CD4-positive, alpha-beta T cell (primary cell): ENCODE measurements at regions not wholly inside any gene's neighbourhood (a gene's known extent, or its start where the extent isn't known, plus 50 kb on each side); places are given as distances from the start of the nearest gene placed in this dataset.

ENCODE experiments used
- ATAC-seq: fragments of 200-7000 bp; cut with Tn5 transposase; one replicate; pipeline ENCODE4 v1.10.0; 2022; ENCODE audit warnings: mild to moderate bottlenecking; ENCODE audit not compliant: poor library complexity
- CTCF ChIA-PET: fragments of 350-600 bp; sonication (Branson Sonifier 250); formaldehyde crosslinking; loops from one replicate; lab custom pipeline; 2021; ENCODE audit warnings: antibody characterized with exemption, inconsistent platforms; lab: Charles Lee
- POLR2A ChIA-PET: fragments of 350-600 bp; sonication (Branson Sonifier 250); formaldehyde crosslinking; loops from one replicate; lab custom pipeline; 2021; ENCODE audit warnings: antibody characterized with exemption, inconsistent platforms; lab: Charles Lee
- DNase-seq, 14 experiments: peaks; one replicate each; pipeline ENCODE4 v3.0.0-alpha.2; 2013 to 2020; ENCODE audit warnings: mixed read lengths in 2 of 14
- H3K27ac ChIP-seq, 2 donors: one replicate each; pipeline versions ENCODE4 v1.5.1 to v1.7.0; 2013; ENCODE audit warnings: low read length in 2 of 2, low read depth in 1 of 2, mild to moderate bottlenecking in 1 of 2
- H3K27me3 ChIP-seq, 2 experiments: 1 replicate in 1 of 2; 2 replicates in 1 of 2; pipeline versions ENCODE4 v1.6.1 to v1.7.0; 2013; ENCODE audit warnings: low read length in 2 of 2, control low read depth in 1 of 2, mild to moderate bottlenecking in 1 of 2, moderate library complexity in 1 of 2; ENCODE audit not compliant: insufficient read depth in 2 of 2, control insufficient read depth in 1 of 2
- H3K36me3 ChIP-seq: one replicate; pipeline ENCODE4 v1.6.1; 2013; ENCODE audit warnings: low read length, control low read depth; ENCODE audit not compliant: insufficient read depth
- H3K4me1 ChIP-seq: one replicate; pipeline ENCODE4 v1.6.1; 2013; ENCODE audit warnings: low read length, control low read depth; ENCODE audit not compliant: insufficient read depth
- H3K4me3 ChIP-seq: one replicate; pipeline ENCODE4 v1.5.1; 2013; ENCODE audit warnings: mild to moderate bottlenecking, low read length, moderate library complexity
- H3K9me3 ChIP-seq, 2 experiments: 1 replicate in 1 of 2; 2 replicates in 1 of 2; pipeline versions ENCODE4 v1.6.1 to v1.7.0; 2013; ENCODE audit warnings: low read length in 2 of 2, mild to moderate bottlenecking in 2 of 2, control low read depth in 1 of 2, moderate library complexity in 1 of 2; ENCODE audit not compliant: control insufficient read depth in 1 of 2, insufficient read depth in 1 of 2
- H3K27ac Mint-ChIP-seq: one replicate; pipeline ENCODE4 v1.8.0; 2020; ENCODE audit warnings: mixed read lengths
- H3K27me3 Mint-ChIP-seq: one replicate; pipeline ENCODE4 v1.8.0; 2021; ENCODE audit warnings: mixed read lengths
- H3K36me3 Mint-ChIP-seq: one replicate; pipeline ENCODE4 v1.8.0; 2021; ENCODE audit warnings: low read depth, mixed read lengths
- H3K4me1 Mint-ChIP-seq: one replicate; pipeline ENCODE4 v1.8.0; 2021; ENCODE audit warnings: low read depth, mixed read lengths
- H3K4me3 Mint-ChIP-seq: one replicate; pipeline ENCODE4 v1.8.0; 2020; ENCODE audit warnings: mild to moderate bottlenecking, mixed read lengths
- H3K9me3 Mint-ChIP-seq: one replicate; pipeline ENCODE4 v1.8.0; 2020; ENCODE audit warnings: mixed read lengths
- intact Hi-C, 2 experiments: fragments of 100-400 bp; cut with DNase I in 1 of 2; cut with micrococcal nuclease in 1 of 2; formaldehyde crosslinking; loops; one replicate each; pipeline versions ENCODE4 v1.15.1 to v1.9.0; 2023 to 2025; cut with DNase I, micrococcal nuclease
- TF ChIP-seq, protein P1 (sequence below): fragments of 200-600 bp; IDR thresholded peaks from one replicate; pipeline ENCODE4 v1.8.0; 2022; ENCODE audit warnings: antibody characterized with exemption, mild to moderate bottlenecking

DNA sequence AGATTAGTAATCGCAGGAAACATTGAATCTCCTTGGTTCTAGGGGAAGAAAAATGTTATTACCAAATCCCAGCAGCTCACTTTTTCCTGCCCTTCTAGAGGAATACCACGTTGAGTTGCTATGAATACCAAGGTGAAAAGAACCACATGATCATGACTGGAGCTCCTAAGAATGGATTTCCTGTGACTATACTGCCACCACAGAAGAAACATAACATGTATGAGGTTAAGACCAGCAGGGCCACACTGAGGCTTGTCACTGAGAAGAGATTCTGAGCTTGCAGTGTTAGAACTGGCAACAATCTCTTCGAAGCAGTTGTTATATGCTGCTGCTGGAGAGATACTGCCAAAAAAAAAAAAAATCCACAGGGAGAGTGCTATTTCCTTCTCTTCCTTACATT, 1235.3 kb downstream of the FSTL5 start:
- Mint-ChIP-seq H3K9me3 (peaks cover 8% of the 10 kb centered on the region), H3K4me3 (no peak overlapping the region), H3K36me3 (no peaks in the 10 kb centered on the region), H3K27me3 (no peaks in the 10 kb centered on the region), H3K4me1 (no peaks in the 10 kb centered on the region), H3K27ac (no peak overlapping the region)
- no peak overlapping the region for H3K4me3 ChIP-seq
- ATAC-seq (no peak), DNase-seq (no peak)
- peaks cover 0 to 7% of the 10 kb centered on the region in 2 experiments for H3K9me3 ChIP-seq
- no peaks in the 10 kb centered on the region for H3K4me1 ChIP-seq
- intact Hi-C loops, result no loop called here
- TF ChIP-seq, protein P1, sequence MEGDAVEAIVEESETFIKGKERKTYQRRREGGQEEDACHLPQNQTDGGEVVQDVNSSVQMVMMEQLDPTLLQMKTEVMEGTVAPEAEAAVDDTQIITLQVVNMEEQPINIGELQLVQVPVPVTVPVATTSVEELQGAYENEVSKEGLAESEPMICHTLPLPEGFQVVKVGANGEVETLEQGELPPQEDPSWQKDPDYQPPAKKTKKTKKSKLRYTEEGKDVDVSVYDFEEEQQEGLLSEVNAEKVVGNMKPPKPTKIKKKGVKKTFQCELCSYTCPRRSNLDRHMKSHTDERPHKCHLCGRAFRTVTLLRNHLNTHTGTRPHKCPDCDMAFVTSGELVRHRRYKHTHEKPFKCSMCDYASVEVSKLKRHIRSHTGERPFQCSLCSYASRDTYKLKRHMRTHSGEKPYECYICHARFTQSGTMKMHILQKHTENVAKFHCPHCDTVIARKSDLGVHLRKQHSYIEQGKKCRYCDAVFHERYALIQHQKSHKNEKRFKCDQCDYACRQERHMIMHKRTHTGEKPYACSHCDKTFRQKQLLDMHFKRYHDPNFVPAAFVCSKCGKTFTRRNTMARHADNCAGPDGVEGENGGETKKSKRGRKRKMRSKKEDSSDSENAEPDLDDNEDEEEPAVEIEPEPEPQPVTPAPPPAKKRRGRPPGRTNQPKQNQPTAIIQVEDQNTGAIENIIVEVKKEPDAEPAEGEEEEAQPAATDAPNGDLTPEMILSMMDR, result no peak
- H3K36me3 ChIP-seq, result no peaks in the 10 kb centered on the region
- no peak overlapping the region for H3K27ac ChIP-seq
- CTCF ChIA-PET, result no interaction called here
- POLR2A ChIA-PET, result no interaction called here
- no peaks in the 10 kb centered on the region for H3K27me3 ChIP-seq

DNA sequence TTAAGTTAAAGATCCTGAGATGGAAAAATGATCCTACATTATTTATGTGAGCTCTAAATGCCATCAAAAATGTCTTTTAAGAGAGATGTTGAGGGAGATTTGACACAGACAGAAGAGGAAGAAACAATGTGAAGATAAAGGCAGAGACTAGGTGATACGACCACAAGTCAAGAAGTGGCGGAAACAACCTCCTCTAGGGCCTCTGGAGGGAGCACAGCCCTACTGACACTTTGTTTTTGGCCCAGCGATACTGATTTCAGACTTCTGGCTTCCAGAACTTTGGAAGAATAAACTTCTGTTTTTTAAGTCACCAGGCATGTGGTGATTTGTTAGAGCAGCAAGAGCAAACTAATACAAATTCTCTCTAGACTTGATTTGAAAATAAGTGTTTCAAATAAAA, 1216.1 kb downstream of the FSTL5 start:
- no peak for DNase-seq
- H3K27me3 Mint-ChIP-seq, result no peaks in the 10 kb centered on the region
- CTCF ChIA-PET, result no interaction called here
- no peaks in the 10 kb centered on the region for H3K4me1 Mint-ChIP-seq
- peaks cover 9% of the 10 kb centered on the region for H3K9me3 Mint-ChIP-seq
- Histone ChIP-seq H3K27ac (no peak overlapping the region), H3K27me3 (no peaks in the 10 kb centered on the region), H3K36me3 (no peaks in the 10 kb centered on the region), H3K4me1 (no peaks in the 10 kb centered on the region), H3K9me3 (no peaks in the 10 kb centered on the region), H3K4me3 (no peak overlapping the region)
- TF ChIP-seq, protein P1, result no peak
- no peaks in the 10 kb centered on the region for H3K36me3 Mint-ChIP-seq
- H3K27ac Mint-ChIP-seq, result no peak overlapping the region
- H3K4me3 Mint-ChIP-seq, result no peak overlapping the region
- intact Hi-C loops, result no loop called here
- POLR2A ChIA-PET, result no interaction called here
- ATAC-seq, result no peak

DNA sequence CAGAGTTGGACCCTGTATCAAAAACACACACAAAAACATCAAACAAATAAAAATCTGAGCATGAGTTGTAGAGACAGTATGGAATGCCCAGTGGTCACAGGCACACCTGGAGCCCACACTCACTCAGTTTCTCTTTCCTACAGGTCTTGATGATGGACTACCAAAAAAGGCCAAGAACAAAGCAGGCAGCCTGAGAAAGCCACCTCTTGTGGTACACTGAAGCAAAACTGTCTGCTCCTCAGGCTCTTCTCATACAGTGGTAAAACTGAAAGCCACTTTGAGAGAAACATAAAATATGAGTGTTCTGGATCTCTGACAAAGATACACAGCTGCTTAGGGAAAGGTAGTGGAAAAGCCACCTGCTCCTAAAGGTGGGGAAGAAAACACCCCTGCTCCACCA, 1206.9 kb downstream of the FSTL5 start:
- Histone ChIP-seq H3K9me3 (no peaks in the 10 kb centered on the region), H3K27ac (no peak overlapping the region), H3K36me3 (no peaks in the 10 kb centered on the region), H3K4me1 (no peaks in the 10 kb centered on the region), H3K4me3 (no peak overlapping the region), H3K27me3 (no peaks in the 10 kb centered on the region)
- TF ChIP-seq, protein P1, result no peak
- H3K27ac Mint-ChIP-seq, result no peak overlapping the region
- H3K36me3 Mint-ChIP-seq, result no peaks in the 10 kb centered on the region
- ATAC-seq, result no peak
- intact Hi-C loops, result no loop called here
- no peak for DNase-seq
- no peaks in the 10 kb centered on the region for H3K27me3 Mint-ChIP-seq
- no peaks in the 10 kb centered on the region for H3K4me1 Mint-ChIP-seq
- ChIA-PET POLR2A (no interaction called here), CTCF (no interaction called here)
- no peak overlapping the region for H3K4me3 Mint-ChIP-seq
- peaks cover 2% of the 10 kb centered on the region for H3K9me3 Mint-ChIP-seq
